ENCODE measurements at regions not wholly inside any gene's neighbourhood (a gene's known extent, or its start where the extent isn't known, plus 50 kb on each side); places are given as distances from the start of the nearest gene placed in this dataset.

DNA sequence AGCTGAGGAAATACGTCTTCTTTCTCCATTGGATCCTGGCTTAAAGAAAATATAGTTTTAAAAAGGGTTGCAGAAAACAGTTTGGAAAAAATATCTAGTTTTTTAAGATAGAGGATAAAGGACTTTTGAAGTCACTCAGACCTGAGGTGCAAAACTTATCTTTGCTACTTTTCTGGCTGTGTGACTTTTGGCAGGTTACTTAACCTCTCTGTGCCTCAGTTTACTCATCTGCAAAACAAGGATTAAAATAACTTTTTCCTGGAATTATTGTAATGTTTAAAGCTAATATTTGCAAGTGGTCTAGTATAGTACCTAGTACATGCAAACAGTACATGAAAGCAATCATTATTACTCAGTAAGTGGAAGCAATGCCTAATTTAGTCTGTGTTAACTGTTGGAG is 176.8 kb downstream of the TBX5 start:
- TF ChIP-seq, protein P1, sequence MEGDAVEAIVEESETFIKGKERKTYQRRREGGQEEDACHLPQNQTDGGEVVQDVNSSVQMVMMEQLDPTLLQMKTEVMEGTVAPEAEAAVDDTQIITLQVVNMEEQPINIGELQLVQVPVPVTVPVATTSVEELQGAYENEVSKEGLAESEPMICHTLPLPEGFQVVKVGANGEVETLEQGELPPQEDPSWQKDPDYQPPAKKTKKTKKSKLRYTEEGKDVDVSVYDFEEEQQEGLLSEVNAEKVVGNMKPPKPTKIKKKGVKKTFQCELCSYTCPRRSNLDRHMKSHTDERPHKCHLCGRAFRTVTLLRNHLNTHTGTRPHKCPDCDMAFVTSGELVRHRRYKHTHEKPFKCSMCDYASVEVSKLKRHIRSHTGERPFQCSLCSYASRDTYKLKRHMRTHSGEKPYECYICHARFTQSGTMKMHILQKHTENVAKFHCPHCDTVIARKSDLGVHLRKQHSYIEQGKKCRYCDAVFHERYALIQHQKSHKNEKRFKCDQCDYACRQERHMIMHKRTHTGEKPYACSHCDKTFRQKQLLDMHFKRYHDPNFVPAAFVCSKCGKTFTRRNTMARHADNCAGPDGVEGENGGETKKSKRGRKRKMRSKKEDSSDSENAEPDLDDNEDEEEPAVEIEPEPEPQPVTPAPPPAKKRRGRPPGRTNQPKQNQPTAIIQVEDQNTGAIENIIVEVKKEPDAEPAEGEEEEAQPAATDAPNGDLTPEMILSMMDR (IDR thresholded peaks at IDR 0.05), result no peak
- TF ChIP-seq POLR2A (IDR thresholded peaks at IDR 0.05), result no peak

Data from testis (tissue), 2 donors.